22Rv1 (cell line): ENCODE measurements at regions not wholly inside any gene's neighbourhood (a gene's known extent, or its start where the extent isn't known, plus 50 kb on each side); places are given as distances from the start of the nearest gene placed in this dataset.

Experiments used
- H3K27ac ChIP-seq: fragments of 450-650 bp; 2 replicates; pipeline ENCODE4 v1.5.1; 2017
- CTCF ChIP-seq: fragments of 450-650 bp; IDR thresholded peaks from 2 replicates; pipeline ENCODE4 v1.5.1; 2017; ENCODE audit warnings: mild to moderate bottlenecking
- ZFX ChIP-seq: fragments of 450-650 bp; IDR thresholded peaks from 2 replicates; pipeline ENCODE4 v1.6.1; 2017; ENCODE audit warnings: antibody characterized with exemption, borderline replicate concordance

DNA sequence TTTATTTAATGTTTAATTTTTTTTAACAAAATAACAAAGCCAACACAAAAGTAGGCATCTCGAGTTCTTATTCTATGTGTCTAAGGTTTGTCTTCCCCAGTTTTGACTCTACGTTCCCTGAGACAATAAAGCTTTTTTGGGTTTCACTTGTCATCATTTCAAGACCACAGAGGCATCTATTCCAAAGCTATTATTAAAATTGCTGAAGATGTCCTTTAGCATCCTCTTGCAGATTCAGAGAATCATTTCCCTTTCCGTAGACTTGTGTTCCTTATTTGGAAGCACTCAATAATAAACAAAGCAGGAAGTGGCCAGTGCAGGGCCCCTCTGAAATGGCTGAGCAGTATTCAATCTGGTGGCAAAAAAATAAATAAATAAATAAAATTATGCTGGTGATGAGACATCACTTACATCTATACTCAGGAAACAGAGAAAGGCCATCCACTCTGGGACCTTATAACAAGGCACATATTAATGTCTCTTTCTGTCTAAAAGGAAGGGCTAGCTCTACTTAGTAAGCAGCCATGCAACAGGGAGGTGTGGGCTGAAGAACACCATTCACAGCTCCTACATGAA lies 362.3 kb downstream of the WDR72 start:
- TF ChIP-seq ZFX = no peak
- no peak for TF ChIP-seq CTCF
- no peak overlapping the region for H3K27ac ChIP-seq

DNA sequence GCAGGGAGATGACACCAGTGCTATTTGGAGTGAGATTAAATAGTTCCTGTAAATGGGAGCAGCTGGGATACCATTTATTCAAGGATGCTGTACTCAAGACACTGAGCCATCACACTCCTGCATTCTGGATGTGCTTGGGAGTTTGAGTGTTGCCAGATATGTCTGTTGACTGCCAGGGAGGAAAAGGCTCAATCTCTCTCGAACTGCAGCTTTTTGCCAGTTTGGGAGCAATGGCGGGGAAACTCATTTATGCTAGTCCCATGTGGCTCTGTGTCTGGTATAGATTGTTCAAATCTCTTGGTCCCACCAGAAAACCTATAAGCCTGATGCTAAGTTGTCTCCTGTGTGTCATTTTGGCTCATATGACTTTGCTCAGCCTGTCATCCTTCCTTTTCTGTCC lies 363.6 kb downstream of the WDR72 start:
- no peak for TF ChIP-seq CTCF
- no peak for TF ChIP-seq ZFX

GRCh38 chr15:53390549-53390948 lies 368.9 kb downstream of the WDR72 start:
- TF ChIP-seq ZFX (no peak), CTCF (no peak)
- H3K27ac ChIP-seq = no peak overlapping the region

More for the DNA sequence above, 363.6 kb downstream of the WDR72 start:
- no peak overlapping the region for H3K27ac ChIP-seq

DNA sequence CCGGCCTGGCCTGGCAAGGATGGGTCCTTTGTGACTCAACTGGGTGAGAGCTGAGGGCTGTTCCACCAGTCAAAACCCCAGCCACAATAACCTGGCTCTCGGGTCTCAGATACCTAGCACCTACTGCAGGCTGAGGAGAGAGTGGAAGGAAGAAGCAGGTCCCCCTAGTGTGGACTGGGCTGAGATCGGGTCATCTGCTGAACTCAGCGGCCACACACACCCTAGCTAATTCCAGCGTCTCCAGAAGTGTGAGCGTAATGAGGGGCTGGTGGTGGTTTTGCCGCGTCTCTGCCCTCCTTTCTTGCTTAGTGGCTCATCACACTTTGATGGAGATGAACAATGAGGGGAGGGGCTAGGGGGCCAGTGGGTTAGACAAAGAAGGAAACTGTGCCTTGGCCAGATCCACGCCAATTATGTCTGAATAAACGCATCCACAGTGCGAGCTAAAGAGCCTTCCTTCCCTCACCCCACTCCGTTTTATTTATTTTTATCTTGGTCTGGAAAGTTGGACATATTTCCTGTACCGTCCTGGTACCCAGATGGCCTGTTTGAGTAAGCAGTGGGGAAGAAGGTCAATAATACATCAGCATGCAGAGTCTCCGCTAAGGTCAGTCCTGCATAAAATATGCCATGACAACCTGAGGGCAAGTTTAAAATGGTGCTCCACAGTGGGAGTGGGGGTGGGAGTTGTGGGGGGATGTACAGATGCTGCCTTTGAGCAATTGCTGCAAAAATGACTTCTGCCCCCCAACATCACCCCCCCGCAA lies 370.0 kb downstream of the WDR72 start:
- no peak for TF ChIP-seq ZFX
- TF ChIP-seq CTCF = no peak

DNA sequence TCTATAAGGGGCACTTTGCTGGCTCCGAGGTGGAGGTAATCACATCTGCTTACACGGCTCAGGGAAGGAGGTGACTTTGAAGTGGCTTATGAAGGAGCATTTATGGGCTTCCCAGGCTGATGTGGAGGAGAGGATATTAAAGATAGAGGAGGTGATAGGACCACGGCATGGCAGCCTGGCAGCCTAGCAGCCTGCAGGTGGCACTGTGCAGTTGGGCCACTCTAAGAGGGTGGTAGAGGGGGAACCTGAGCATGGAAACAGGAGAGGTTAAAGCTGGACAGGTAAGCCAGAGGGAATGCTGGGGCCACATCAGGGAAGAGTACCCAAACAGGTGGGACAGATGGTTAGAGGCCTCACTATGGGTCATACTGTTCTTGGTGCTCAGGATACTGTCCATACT lies 375.0 kb downstream of the WDR72 start:
- no peak overlapping the region for H3K27ac ChIP-seq
- TF ChIP-seq ZFX (no peak), CTCF (peak; percentile 62)

More for the DNA sequence above, 370.0 kb downstream of the WDR72 start:
- H3K27ac ChIP-seq = no peak overlapping the region

GRCh38 chr15:53378096-53378800 lies 381.2 kb downstream of the WDR72 start:
- TF ChIP-seq CTCF (no peak), ZFX (no peak)
- H3K27ac ChIP-seq = no peak overlapping the region

DNA sequence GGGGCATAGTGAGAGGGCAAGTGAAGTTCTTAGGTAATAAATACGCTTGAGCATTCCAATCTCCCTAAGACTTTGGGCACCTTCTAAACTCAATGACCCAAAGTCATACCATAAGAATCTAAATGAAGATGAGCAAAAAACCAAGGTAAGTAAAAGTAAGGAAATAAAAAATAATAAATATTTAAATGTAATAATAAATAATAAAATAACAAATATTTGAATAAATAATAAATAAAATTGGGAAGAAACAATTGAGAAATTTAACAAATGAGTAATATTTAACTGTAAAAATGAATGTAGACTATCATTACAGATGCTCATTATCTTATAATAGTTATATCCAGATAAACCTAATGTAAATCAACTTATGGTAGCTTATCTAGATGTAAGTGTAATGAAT lies 391.7 kb downstream of the WDR72 start:
- no peak for TF ChIP-seq ZFX
- TF ChIP-seq CTCF = no peak

More for the DNA sequence above, 391.7 kb downstream of the WDR72 start:
- no peak overlapping the region for H3K27ac ChIP-seq
